HG03575 (cell line): ENCODE measurements at regions not wholly inside any gene's neighbourhood (a gene's known extent, or its start where the extent isn't known, plus 50 kb on each side); places are given as distances from the start of the nearest gene placed in this dataset.

Experiments
- ATAC-seq: cut with Tn5 transposase; IDR thresholded peaks from one replicate; pipeline ENCODE4 v1.9.1; 2021; ENCODE audit not compliant: unreplicated experiment, insufficient number of reproducible peaks, low FRiP score; ENCODE audit errors: extremely low read depth

DNA sequence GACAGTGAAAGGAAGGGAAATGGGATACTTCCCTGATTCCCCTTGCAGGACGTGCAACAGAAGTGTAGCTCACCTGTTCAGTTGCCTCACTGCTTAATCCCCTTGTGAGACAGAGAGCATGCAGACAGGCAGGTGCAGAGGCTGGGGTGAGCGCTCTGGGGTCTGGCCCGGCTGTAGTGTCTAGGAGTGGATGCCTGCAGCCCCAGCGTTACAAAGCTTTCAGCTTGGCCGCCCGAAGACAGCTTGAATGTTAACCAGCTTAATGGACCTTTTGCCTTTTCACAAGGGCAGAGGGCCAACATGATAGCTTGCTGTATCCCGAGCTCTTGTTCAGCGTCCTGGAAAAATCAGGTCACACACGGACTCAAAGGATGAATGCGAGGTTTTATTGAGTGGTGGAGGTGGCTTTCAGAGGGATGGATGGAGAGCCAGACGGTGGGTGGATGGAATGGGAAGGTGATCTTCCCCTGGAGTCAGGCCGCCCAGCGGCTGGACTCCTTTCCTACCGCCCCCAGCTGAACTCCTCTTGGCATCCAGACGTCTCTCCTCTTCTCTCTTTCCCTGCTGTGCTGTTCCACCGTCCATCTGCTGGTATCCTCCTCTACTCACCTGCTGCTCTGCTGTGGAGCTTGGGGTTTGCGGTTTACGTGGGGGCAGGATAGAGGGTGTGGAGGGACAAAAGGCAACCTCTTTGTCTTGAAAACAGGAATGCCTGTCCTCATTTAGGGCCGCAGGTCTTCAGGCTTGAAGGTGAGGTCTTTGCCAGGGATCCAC lies 86.2 kb upstream of the RESF1 start:
- no peak for ATAC-seq

DNA sequence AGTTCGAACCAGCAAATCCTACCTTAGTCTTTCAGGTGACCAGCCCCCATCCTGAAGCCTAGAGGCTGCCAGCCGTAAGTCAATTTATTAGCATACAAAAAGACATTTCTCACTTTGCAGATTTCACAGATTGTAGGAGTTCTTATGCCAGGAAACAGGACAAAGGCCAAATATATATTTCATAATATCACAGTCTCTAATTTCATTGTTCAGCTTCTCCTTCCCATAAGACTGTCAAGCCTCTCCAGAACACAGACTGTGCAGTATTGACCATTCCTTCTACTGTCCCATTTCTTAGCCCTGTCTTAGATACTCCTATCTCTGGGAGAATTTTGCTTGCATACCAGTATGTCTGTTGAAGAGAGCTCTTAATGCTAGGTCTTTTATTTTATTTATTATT lies 89.2 kb upstream of the RESF1 start:
- no peak for ATAC-seq

DNA sequence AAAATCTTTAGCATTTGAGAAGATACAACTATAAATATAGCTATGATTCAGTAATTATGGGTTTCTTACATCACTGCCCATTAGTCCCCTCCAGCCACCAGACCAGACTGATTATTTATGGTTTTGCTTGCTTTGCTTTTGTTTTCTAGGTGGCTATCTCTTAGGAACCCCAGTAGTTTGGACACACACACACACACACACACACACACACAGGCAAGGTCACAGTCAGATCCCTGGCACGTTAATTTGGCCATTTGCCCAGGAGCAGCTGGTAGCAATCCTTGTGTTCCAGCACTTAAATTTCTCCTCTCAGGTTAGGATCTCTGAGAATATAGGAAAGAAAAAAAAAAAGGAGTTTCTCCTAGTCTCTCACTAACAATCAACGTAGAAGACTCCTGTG lies 90.2 kb upstream of the RESF1 start:
- ATAC-seq = no peak

DNA sequence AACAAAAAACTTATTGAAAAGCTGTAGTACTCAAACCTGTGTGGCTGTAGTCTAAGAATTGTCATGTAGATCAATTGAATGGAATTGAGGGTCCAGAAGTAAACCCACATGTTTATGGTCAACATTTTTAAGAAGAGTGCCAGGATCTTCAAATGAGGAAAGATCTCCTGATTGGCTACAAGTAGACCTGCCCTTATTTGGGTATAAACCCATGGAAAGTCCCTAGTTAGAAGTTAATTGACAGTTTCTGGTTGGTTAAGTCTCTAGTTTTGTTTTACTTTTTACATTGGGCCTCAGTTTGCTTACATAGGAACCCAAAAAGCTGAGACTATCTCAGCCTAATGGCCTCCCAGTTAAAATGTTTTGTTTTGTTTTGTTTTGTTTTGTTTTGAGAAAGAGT lies 91.9 kb upstream of the RESF1 start:
- no peak for ATAC-seq

DNA sequence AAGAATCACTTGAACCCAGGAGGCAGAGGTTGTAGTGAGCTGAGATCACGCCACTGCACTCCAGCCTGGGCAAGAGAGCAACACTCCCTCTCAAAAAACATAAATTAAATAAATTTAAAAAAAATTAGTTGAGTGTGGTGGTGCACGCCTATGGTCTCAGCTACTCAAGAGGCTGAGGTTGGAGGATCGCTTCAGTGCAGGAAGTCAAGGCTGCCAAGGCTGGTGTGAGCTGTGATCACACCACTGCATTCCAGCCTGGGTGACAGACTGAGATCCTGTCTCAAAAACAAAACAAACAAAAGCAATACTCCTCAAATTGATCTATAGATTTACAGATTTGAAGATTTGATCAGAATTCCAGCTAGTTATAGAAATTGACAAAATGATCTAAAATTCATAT lies 92.7 kb upstream of the RESF1 start:
- ATAC-seq = no peak

DNA sequence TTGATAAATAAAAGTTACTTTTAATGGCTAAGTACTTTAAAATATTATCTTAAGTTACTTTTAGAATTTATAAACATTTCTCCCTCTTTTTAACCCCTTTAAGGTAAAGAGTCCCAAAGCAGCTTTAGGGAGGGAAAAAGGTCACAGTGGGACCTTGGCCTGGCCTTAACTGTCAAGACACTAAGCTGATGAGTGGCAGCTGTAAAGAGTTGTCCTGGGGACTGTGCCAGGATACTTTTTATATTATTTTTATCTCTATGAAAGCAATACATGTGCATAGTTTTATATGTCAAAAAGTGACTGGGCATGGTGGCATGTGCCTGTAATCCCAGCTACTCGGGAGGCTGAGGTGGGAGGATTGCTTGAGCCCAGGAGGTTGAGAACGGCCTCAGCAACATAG lies 94.2 kb upstream of the RESF1 start:
- ATAC-seq = no peak

DNA sequence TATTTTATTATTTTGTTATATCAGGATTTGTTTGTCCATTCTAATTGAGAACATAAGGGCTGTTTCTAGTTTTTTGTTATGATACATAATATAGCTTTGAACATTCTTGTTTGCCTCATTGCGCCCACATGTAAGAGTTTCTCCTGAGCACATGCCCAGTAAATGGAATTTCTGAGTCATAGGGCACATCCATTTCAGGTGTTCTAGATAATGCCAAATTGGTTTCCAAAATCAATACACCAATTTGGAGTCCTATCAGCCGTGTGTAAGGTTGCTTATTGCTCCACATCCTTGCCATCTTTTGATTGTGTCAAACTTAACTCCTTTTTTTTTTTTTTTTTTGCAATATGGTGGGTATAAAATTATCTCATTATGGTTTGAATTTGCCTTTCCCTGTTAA lies 97.9 kb upstream of the RESF1 start:
- no peak for ATAC-seq

DNA sequence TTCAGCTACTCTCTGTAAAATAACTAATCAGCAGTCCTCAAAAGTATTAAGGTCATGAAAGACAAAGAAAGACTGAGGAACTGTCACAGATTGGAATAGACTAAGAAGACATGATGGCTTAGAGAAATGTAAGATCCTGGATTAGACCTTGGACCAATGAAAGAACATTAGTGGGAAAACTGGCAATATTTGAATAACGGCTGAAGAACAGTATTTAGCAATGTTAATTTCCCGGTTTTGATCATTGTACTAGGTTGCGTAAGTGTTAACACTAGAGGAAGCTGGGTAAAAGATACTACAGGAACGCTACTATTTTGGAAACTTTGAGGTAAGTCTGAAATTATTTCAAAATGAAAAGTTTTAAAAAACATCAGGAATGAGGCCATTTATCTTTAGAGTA lies 98.8 kb upstream of the RESF1 start:
- ATAC-seq = no peak

DNA sequence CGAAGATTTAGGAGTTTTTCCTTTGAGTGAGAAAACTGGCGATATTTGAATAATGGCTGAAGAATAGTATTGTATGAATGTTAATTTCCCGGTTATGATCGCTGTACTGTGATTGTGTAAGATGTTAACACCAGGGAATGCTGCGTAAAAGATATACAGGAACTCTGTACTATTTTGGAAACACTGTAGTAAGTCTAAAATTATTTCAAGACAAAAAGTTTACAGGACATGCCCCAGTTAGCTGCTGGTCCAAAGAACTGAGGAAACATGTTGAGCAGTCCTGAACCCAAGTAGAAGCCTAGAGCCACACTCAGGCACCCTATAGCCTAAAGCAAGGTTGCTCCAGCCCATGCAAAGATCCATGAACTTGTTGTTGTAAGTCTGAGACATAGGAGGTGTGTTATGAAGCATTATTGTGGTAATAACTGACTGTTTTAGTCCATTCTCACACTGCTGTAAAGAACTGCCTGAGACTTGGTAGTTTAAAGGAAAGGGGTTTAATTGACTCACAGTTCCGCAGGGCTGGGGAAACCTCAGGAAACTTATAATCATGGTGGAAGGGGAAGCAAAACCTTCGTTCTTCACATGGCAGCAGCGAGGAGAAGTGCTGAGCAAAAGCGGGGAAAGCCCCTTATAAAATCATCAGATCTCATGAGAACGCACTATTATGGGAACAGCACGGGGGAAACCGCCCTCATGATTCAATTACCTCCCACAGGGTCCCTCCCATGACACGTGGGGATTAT lies 99.8 kb upstream of the RESF1 start:
- no peak for ATAC-seq

DNA sequence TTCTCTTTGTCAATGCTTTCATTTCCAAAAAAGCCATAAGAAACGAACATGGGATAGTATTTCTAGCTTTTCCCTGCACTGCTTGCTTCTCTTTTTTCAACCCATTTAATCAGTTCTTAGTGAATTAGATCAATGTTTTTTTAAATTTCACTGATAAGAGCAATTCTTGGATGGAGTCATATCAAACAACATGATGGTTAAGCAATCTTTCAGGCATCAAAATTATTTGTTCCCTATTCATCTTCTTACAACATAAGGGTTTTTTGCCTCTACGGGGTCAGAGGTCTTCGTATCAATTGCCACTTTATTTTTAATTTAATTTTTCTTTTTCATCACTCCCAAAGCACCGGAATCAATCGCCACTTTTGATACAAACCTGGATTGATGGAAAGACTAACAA lies 103.8 kb upstream of the RESF1 start:
- ATAC-seq = no peak

DNA sequence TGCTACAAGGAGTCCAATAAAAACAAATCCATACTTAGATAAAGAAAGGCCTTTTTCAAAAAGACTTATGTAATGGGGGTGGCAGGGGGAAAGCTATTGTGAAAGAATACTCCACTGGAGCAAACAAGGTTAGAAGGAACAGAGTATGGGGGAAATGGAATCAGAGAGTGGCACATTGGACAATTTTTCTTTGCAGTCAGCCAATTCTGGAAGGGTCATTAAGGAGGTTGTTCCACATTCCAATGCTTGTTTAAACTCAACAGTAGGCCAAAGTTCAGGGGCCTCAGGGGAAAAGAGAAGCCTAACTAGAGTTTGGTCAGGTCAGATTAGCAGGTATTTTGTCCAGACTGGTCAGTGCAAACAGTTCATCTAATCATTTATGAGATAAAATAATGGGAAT lies 105.2 kb upstream of the RESF1 start:
- no peak for ATAC-seq

DNA sequence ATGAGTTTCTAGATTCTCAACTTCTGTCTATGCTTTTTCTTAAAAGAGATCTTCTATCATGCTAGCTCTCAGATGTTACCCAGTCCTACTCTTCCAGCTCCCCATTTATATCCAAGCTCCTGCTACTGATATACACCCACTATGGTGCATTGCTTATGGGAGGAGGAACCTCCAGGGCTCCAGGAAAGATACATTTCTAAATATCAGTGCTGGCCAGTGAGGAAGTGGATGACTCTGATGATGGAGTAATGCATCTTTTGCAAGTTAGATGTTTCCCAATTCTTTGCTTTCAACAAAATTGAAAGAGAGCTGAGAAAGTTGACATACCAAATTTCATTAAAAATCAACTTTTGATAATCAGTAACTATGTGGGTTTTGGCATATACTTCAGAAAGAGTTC lies 105.7 kb upstream of the RESF1 start:
- ATAC-seq = no peak

DNA sequence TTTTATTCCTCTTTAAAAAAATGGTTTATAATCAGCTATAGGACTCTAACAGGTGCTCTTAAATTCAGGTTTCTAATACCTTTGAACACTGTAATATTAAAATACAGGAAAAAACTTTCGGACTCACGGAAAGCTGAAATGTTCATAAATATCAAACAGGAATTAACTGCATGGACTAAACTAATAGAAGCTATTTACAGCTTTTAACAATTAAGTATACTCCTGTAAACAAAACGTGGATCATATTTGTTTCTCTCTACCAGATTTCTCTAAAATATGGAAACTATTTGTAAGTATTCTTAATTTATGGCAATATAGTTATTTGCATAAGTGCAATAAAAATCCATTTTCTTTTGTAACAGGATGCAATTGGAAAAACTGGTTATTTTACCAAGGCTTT lies 108.9 kb upstream of the RESF1 start:
- no peak for ATAC-seq

DNA sequence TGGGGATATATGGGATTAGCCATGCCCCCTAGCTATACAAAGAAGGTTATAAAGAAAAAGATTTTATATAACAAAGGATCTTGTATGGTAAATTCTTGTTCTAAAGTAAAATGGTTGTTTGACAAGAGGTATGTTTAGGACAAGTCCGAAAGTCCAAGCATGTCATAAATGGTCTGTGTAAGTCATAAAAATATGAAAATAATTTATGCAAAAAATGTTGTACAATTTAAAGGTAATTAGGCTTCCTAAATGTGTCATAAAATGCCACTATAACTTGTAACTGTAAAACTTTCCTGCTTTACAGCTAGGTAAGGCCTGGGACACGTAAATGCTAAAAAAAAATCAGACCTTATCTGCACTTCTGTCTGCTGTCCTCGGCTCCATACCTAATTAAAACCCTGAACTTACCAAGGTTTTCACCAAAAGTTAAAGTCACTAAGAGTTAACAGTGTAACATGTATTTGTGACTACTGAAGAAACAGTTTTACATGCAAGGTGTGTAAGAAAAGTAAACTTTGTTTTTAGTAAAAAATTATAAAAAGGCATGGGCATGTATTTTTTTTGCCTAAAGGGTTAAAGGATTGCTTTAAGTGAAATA lies 110.0 kb upstream of the RESF1 start:
- ATAC-seq = no peak

DNA sequence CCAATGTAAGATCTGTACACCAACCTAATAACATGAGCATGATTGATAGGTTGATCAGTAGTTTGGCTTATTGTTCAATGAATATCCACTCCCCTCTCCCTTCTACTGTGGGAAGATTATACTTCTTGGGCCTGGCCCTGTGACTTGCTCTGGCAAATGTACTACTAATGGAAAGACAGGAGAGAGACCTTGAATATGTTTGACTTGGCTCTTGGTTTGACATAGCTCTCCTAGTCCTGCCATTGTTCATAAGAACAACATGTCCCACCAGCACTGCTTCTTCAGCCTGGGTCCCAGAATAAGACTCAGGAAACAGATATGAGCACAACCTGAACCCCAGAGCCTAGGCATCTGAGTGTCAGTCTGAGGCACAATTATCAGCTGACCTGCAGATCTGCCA lies 112.8 kb upstream of the RESF1 start:
- no peak for ATAC-seq

DNA sequence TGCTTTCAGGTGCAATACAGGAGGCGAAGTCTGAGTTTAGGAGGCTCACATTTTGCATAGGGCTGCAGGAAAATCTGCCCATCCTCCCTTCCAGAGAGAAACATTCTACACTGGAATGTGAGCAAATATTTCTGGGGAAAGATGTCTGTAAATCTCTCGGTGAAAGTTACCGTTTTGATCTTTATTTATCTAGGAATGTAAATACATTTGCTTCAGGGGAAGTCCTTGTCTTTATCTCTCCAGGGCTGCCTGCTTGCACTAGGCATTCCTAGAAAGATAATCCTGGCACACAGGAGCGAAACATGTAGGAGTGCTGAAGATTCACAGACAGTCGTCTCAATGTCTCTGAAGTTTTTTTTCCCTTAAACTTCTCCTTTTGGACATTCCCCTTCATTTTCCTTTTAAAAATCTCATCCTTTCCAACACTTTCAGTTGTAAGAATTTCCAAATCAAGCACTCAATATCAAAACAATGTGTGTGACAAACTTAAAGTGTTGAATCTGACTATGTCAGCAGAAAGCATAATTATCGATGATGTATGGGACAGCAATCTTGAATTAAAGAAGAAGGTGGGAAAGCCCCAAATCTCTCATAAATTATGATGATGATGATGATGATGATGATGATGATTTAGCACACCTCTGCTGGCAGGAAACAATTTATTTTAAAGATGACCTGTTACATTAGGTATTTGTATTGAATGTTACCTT lies 113.4 kb upstream of the RESF1 start:
- no peak for ATAC-seq

DNA sequence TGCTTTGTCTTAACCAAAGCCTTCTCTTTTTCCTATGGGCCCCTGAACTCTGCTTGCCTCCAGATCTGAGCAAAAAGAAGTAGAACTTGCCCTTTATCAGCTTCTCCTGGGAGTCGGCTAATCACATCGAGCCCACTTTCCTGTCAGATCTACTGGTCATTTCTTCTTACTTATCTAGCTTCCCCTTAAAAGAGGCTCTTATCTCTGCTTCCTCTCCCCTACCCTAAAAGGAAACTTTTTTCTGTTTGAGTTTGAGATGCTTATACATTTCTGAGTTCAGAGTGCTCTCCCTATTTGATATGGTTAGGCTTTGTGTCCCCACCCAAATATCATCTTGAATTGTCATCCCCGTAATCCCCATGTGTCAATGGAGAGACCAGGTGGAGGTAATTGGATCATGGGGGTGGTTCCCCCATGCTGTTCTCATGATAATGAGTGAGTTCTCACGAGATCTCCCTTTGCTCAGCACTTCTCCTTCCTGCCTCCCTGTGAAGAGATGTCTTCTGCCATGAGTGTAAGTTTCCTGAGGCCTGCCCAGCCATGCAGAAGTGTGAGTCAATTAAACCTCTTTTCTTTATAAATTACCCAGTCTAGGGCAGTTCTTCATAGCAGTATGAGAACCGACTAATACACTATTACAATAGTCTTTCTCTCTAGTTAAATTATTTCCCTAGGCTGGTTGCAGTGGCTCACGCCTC lies 114.7 kb upstream of the AMN1 start:
- no peak for ATAC-seq

DNA sequence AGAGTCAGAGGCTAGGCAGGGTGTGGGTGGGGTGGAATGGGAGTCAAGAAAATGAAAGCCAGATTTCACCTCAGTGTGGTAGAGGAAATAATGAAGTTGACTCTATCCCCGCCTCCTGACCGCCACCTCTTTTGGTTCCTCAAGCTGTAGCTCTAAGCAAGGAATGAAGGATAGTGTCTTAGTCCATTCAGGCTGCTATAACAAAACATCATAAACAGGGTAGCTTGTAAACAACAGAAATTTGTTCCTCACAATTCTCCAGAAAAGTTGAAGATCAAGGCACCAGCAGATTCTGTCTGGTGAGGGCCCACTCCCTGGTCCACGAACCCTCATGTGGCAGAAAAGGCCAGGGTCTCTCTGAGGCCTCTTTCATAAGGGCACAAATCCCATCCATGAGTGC lies 109.1 kb upstream of the AMN1 start:
- ATAC-seq = no peak

DNA sequence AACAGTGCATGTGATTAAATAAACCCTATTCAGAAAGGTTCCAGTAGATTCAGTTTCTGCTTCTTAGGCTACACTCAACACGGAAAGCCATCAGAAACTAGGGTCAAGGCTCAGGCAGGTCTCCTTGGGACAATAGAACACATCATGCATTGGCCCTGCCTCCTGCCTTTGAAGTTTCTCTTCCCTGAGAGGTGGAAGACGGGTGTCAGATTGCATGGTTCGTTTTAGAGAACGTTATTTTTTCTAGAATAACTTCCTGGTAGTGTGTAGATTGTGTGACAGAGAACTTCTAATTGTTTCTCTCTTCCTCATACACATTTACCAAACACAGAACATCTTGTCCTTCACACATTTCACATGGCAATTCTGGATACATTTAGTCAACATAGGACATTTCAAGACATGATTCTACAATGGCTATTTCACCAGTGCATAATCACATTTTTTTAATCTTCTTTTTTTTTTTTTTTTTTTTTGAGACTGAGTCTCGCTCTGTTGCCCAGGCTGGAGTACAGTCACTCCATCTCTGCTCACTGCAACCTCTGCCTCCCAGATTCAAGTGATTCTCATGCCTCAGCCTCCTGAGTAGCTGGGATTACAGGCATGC lies 106.6 kb upstream of the AMN1 start:
- ATAC-seq = no peak
